ENCODE measurements at regions not wholly inside any gene's neighbourhood (a gene's known extent, or its start where the extent isn't known, plus 50 kb on each side); places are given as distances from the start of the nearest gene placed in this dataset.

GRCh38 chr14:56412468-56413434 lies 166.8 kb upstream of the TMEM260 start:
- H3K27me3 ChIP-seq (replicated peaks in 1 of 4; ENCODE audit: control extremely low read depth in 1 of 4, control insufficient read depth in 3 of 4, insufficient read depth in 4 of 4, low read length in 3 of 4): no peaks in the 10 kb centered on the region
- intact Hi-C loops (cut with micrococcal nuclease): no loop called here
- H3K36me3 ChIP-seq (replicated peaks in 1 of 2; ENCODE audit: control extremely low read depth in 1 of 2, control insufficient read depth in 1 of 2, extremely low read depth in 1 of 2, insufficient read depth in 2 of 2, low read length in 1 of 2): no peaks in the 10 kb centered on the region
- TF ChIP-seq CTCF (IDR thresholded peaks at IDR 0.05) (no peak), EZH2 (IDR thresholded peaks at IDR 0.05; ENCODE audit: borderline replicate concordance, insufficient read depth, low read depth, low read length, poor library complexity, severe bottlenecking) (no peak)
- no peaks in the 10 kb centered on the region for H3K27me3 Mint-ChIP-seq
- peak overlapping the region; percentile 48 for H3K4me2 ChIP-seq (replicated peaks; ENCODE audit: low read depth, low read length, poor library complexity, severe bottlenecking)
- H3K27ac Mint-ChIP-seq: no peak overlapping the region
- H3K9me3 Mint-ChIP-seq (ENCODE audit: insufficient read depth): peaks cover 7% of the 10 kb centered on the region
- peak overlapping the region; percentile 59 for H3K4me3 Mint-ChIP-seq
- H2AFZ ChIP-seq (ENCODE audit: insufficient read depth, low read depth, low read length, poor library complexity, severe bottlenecking): peak overlapping the region; percentile 67
- no peaks in the 10 kb centered on the region for H4K20me1 ChIP-seq (ENCODE audit: control insufficient read depth, insufficient read depth, low read length, poor library complexity, severe bottlenecking)
- peaks cover 11 to 12% of the 10 kb centered on the region in 2 donors for H3K4me1 ChIP-seq (ENCODE audit: control insufficient read depth in 2 of 2, insufficient read depth in 2 of 2, low read length in 2 of 2)
- ATAC-seq (ENCODE audit: low read depth): no peak
- no peak overlapping the region for H3K27ac ChIP-seq (ENCODE audit: low read length in 2 of 2)
- H3K9ac ChIP-seq (ENCODE audit: low read length): peak overlapping the region; percentile 37
- ChIA-PET CTCF (no interaction called here), POLR2A (no interaction called here)
- WGBS (ENCODE audit: insufficient coverage): 42% methylated on average over 6 of the region's 11 CpGs
- peaks cover 9% of the 10 kb centered on the region for H3K4me1 Mint-ChIP-seq
- peak overlapping the region in 2 of 5 experiments; percentile 6 to 8 for H3K4me3 ChIP-seq (ENCODE audit: control extremely low read depth in 1 of 5, extremely low read depth in 1 of 5, insufficient read depth in 1 of 5, low read depth in 2 of 5, low read length in 4 of 5)
- no peak for DNase-seq
- H3K9me3 ChIP-seq (ENCODE audit: control extremely low read depth in 1 of 3, control insufficient read depth in 2 of 3, insufficient read depth in 1 of 3, low read length in 2 of 3): no peaks in the 10 kb centered on the region
- no peaks in the 10 kb centered on the region for H3K79me2 ChIP-seq (ENCODE audit: control insufficient read depth, insufficient read depth, low read length)

- peaks cover 11 to 14% of the 10 kb centered on the region in 2 donors for H3K4me1 ChIP-seq (ENCODE audit: control insufficient read depth in 2 of 2, insufficient read depth in 2 of 2, low read length in 2 of 2)
- no peak overlapping the region for H3K4me3 ChIP-seq (ENCODE audit: control extremely low read depth in 1 of 5, extremely low read depth in 1 of 5, insufficient read depth in 1 of 5, low read depth in 2 of 5, low read length in 4 of 5)
- no peaks in the 10 kb centered on the region for H3K9me3 ChIP-seq (ENCODE audit: control extremely low read depth in 1 of 3, control insufficient read depth in 2 of 3, insufficient read depth in 1 of 3, low read length in 2 of 3)
- Mint-ChIP-seq H3K27ac (no peak overlapping the region), H3K4me1 (peaks cover 9% of the 10 kb centered on the region), H3K4me3 (no peak overlapping the region), H3K9me3 (ENCODE audit: insufficient read depth) (peaks cover 3% of the 10 kb centered on the region), H3K27me3 (no peaks in the 10 kb centered on the region)
- DNase-seq (no peak), ATAC-seq (ENCODE audit: low read depth) (no peak)
- POLR2A ChIA-PET: no interaction called here
- no peak overlapping the region for H3K27ac ChIP-seq (ENCODE audit: low read length in 2 of 2)
- no peaks in the 10 kb centered on the region for H3K36me3 ChIP-seq (replicated peaks in 1 of 2; ENCODE audit: control extremely low read depth in 1 of 2, control insufficient read depth in 1 of 2, extremely low read depth in 1 of 2, insufficient read depth in 2 of 2, low read length in 1 of 2)
- H4K20me1 ChIP-seq (ENCODE audit: control insufficient read depth, insufficient read depth, low read length, poor library complexity, severe bottlenecking): no peaks in the 10 kb centered on the region
- H3K27me3 ChIP-seq (replicated peaks in 1 of 4; ENCODE audit: control extremely low read depth in 1 of 4, control insufficient read depth in 3 of 4, insufficient read depth in 4 of 4, low read length in 3 of 4): no peaks in the 10 kb centered on the region
- WGBS (ENCODE audit: insufficient coverage): 70% methylated on average over 3 of the region's 3 CpGs
- no peak for TF ChIP-seq EZH2 (IDR thresholded peaks at IDR 0.05; ENCODE audit: borderline replicate concordance, insufficient read depth, low read depth, low read length, poor library complexity, severe bottlenecking)
- no peak for TF ChIP-seq CTCF (IDR thresholded peaks at IDR 0.05)
- no peak overlapping the region for H2AFZ ChIP-seq (ENCODE audit: insufficient read depth, low read depth, low read length, poor library complexity, severe bottlenecking)
- H3K9ac ChIP-seq (ENCODE audit: low read length): no peak overlapping the region
- H3K4me2 ChIP-seq (replicated peaks; ENCODE audit: low read depth, low read length, poor library complexity, severe bottlenecking): no peak overlapping the region
- intact Hi-C loops (cut with micrococcal nuclease): no loop called here
- CTCF ChIA-PET: no interaction called here
- no peaks in the 10 kb centered on the region for H3K79me2 ChIP-seq (ENCODE audit: control insufficient read depth, insufficient read depth, low read length)
These were observed 165.9 kb upstream of the TMEM260 start for GRCh38 chr14:56413721-56414120.
